Stimulated activated CD8-positive, alpha-beta memory T cell treated with anti-CD3 and anti-CD28 coated beads, Interleukin-7, amount 100 ng/mL, for 4 hours (primary cell): ENCODE measurements at regions not wholly inside any gene's neighbourhood (a gene's known extent, or its start where the extent isn't known, plus 50 kb on each side); places are given as distances from the start of the nearest gene placed in this dataset.

ENCODE experiments used
- DNase-seq, 2 donors: peaks; one replicate each; pipeline ENCODE4 v3.0.0-alpha.2; 2020; ENCODE audit warnings: low read depth in 2 of 2

DNA sequence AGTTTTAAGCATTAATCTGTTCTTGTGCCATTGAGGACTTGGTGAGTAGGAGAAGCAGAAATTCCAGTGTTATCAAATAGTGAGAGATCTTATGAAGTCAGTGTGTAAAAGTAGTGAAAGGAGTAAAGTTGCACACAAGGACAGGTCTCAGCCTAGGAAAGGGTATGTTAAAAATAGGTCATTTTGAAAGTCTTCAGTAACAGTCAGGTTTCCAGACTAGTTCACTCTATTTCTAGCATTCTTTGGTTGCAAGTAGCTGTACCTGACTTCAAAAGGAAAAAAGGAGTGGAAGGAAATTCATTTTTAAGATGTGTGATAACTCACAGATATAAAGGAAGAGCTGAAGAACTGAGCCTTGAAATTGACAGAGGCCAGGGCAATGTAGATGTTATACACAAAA lies 250.1 kb upstream of the SATB1 start:
- no peak for DNase-seq

DNA sequence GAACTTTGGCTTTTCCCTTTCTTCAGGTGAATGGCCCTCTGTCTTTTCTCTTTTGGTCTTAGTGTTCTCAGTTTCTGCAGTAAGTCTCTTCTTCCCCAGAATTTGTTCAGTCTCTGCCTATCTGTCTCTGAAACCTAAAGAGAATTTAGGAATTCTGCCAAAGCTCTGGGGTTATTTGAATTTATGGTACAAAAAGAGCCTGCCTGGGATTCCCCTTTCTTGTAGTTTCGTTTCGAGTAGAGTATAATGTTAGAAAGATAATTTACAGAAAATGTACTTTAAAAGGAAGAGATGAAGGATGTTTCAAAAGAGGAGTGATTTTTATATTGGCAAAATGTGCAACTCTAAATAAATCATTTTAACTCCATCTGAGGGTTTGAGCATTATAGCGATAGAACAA lies 247.4 kb upstream of the SATB1 start:
- DNase-seq = no peak

- no peak for DNase-seq
These were observed 245.6 kb upstream of the SATB1 start for GRCh38 chr3:18670759-18671158.

- peak in 1 of 2 donors; percentile 17 for DNase-seq
These were observed 244.2 kb upstream of the SATB1 start for GRCh38 chr3:18669374-18669773.

- DNase-seq = no peak
These were observed 242.4 kb upstream of the SATB1 start for GRCh38 chr3:18667552-18667951.

- no peak for DNase-seq
These were observed 241.5 kb upstream of the SATB1 start for GRCh38 chr3:18666655-18667054.

GRCh38 chr3:18660059-18660458 lies 234.9 kb upstream of the SATB1 start:
- no peak for DNase-seq

DNA sequence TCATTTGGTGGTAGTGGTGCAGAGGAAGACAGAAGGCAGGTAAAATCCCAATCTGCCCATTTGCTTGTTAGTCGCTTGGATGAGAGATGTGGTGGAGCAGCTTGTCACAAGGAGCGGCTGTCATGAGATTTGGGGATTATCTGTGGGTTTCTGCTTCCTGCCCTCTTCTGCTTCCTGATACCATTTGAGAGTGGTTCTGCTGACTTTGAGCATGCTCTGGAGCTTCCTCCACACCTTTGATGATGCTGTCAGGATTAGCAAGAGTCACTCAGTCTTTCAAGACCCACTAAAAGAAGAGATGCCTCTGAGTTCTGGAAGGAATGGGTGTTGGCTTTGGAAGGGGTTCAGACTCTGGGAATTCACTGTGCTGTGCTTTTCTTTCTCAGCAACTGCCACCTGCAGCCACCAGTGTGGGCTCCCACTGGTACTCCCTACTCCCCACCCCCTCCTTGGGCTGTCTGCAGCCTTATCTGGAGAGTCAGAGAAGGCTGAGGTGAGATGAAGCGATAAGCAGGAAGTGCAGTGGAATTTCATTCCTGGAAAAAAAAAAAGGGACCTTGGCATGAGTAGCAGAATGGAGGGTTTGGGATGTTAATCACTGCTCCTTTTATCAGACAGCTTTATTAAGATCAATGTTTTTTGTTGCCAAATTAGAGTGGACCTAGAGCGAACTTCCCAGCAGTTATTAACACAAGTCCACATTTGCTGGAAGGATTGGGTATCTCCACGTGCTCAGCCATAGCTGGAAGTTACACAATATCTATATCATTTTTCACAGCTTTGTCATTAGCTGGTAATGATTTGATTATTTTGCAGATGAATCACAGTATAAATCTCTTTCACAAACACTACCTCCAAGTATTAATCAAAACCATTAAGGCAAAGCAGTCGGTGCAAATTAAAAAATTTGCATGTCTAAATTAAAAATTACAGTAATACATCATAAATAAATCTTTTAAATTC lies 233.0 kb upstream of the SATB1 start:
- DNase-seq = no peak

DNA sequence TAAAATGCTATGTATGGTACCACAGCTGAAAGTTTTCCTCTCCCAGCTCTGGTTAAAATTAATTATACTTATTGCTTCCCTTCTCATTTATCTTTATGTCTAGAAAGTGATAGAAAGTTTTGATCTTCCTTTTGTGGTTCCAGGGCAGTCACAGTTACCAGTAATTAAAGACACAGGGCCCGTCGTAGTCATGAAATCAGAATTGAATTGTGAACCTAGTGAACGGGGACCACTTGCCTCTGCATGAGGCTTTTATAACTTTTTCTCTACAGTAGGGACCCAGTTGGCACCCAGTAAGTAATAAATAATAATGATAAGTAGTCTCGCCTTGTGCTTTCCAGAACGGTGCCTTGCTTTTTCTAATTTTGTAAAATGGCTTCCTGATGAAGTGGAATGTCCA lies 231.7 kb upstream of the SATB1 start:
- DNase-seq = no peak

DNA sequence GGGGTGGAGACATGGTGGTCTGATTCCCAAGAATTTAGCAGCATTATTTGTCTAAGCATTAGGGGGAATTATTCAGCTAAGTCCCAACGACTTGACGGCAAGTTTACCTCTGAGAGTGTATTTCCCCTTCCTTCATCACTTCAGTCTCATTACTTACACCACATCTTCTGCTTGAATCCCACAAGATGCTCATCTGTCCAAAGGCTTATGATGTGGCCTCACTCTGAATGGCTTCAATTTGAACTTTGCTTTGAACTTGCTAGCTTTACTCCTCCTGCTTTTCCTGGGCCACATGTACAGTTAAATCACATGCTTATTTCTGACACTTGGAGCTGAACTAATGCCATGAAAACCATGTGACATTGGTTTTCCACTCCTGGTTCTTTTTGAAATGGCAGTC lies 231.3 kb upstream of the SATB1 start:
- no peak for DNase-seq

- no peak for DNase-seq
These were observed 230.7 kb upstream of the SATB1 start for GRCh38 chr3:18655827-18656226.

DNA sequence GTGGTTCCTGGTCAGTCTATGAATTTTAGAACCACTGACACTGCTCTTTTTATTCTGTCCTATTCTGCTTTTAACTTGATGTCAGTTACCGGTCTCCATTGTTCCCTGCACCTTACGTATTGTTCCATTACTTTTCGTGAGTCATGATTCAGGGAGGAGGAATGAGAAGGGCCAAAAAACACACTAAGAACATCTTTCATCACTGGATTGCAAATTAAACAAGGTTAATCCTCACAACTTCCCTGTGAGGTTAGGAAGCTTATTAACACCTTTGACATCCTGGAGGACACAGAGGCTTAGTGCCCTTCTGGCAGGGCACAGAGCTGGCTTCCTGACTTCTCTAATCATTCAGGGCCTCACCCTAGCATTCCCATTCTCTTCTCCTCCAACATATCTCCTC lies 227.6 kb upstream of the SATB1 start:
- no peak for DNase-seq

- no peak for DNase-seq
These were observed 225.6 kb upstream of the SATB1 start for GRCh38 chr3:18650731-18651130.

DNA sequence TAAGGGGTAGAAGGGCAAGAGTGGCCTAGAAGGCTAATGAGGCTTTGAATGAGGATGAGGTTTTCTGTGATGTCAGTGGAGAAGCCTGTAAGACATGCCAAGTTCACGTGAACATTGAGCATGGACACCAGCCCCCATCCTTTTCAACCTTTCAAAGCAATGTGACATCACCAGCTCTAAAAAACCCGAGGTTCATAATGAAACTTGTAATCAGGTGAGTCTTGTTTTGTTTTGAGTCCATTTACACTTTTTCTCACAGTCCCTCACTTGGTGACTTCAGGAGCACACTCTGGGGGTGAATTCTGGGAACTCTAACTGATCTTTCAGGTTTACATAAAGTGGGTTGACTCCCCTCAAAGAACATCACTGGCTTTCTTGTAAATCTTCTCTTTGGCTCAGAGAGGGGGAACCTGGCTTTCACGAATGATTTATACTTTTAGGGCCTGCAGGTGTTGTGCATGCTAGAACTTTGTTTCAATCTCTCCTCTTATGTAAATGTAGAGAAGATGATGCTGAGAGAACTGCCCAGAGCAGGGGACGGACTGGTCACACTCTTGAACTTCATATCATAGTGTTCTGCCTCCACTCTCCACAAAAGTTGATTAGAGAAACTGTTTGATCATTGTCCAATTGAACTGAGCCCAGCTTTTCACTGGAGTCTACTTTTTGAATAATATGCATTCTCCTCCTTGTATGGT lies 224.7 kb upstream of the SATB1 start:
- no peak for DNase-seq

DNA sequence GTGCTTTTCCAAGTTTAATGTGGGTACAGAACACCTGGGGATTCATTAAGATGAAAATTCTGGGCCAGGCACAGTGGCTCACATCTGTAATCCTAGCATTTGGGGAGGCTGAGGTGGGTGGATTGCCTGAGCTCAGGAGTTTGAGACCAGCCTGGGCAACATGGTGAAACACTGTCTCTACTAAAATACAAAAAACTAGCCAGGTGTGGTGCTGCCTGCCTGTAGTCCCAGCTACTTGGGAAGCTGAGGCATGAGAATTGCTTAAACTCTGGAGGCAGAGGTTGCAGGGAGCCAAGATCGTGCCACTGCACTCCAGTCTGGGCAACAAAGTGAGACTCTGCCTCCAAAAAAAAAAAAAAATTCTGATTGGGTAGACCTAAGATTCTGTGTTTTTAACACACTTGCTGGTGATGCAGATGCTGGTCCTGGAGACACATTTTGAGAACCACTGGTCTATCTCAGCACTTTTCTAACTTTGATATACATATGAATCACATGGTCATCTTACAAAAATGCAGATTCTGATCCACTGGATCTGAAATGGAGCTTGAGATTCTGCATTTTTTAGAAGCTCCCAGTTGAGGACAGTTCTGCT lies 223.8 kb upstream of the SATB1 start:
- no peak for DNase-seq

- DNase-seq = no peak
These were observed 223.0 kb upstream of the SATB1 start for GRCh38 chr3:18648159-18648558.

GRCh38 chr3:18645619-18646018 lies 220.5 kb upstream of the SATB1 start:
- no peak for DNase-seq

DNA sequence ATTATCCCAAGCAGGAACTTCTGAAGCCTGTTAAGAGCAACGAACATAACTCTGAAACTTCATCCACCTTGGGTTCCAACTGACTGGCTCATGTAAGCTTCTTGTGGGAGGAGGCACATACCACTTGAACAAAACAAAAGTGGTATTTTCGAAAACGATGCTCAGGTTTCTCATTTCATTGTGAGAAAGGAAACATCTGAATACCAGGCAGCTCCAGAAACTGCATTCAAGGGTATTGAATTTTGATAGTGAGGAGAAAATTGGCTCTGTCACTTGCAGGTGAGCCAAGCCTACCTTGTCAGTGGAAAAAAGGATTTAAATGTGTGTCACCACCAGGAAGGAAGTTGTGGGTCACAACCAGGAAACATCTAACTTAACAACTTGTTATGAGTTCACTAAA lies 218.1 kb upstream of the SATB1 start:
- no peak for DNase-seq

GRCh38 chr3:18641916-18642315 lies 216.8 kb upstream of the SATB1 start:
- no peak for DNase-seq

DNA sequence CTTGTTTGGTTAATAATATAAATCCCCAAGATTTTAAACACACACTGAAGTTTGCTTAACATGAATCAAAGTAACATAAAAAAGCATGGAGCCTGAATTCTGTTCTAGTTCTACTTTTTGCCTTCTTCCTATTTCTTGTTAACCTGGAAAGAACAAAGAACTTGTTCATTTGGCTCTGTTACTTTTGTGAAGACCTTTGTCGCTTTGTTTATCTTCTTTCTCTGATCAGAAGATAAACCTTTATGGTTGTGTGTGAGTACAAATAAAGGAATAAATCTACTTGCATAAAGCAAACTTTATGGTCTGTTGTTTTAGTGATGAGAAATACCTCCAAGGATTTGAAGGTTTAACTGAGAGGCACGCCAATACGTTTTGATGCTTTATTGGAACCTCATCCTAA lies 210.1 kb upstream of the SATB1 start:
- DNase-seq = no peak

GRCh38 chr3:18634461-18634860 lies 209.3 kb upstream of the SATB1 start:
- DNase-seq = no peak

GRCh38 chr3:18633002-18633401 lies 207.9 kb upstream of the SATB1 start:
- DNase-seq = no peak

- DNase-seq = no peak
These were observed 205.2 kb upstream of the SATB1 start for GRCh38 chr3:18630295-18630694.
